ENCODE measurements at regions not wholly inside any gene's neighbourhood (a gene's known extent, or its start where the extent isn't known, plus 50 kb on each side); places are given as distances from the start of the nearest gene placed in this dataset.

DNA sequence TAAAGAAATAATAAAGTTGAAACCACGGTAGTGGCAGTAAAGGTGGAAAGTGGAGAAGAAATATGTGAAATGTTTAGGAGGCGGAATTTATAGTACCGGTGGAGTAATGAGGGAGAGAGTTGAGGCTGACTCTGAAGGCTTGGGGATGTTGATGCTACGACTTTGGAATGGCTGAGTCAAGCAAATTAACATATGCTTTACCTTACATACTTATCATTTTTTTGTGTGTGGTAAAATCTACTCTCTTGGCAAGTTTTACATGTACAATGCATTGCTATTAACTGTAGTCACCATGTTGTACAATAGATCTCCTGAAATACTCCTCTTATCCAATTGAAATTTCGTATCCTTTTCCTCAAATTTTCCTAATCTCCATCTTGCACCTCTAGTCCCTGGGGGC is 179.0 kb downstream of the TAF11L14 start:
- Mint-ChIP-seq H3K36me3 (ENCODE audit: low read depth) (no peaks in the 10 kb centered on the region), H3K4me3 (no peak overlapping the region), H3K9me3 (peaks cover 4% of the 10 kb centered on the region), H3K27me3 (ENCODE audit: low read depth) (peaks cover 4% of the 10 kb centered on the region), H3K4me1 (peaks cover 8% of the 10 kb centered on the region), H3K27ac (no peak overlapping the region)
- no peak for TF ChIP-seq CTCF (IDR thresholded peaks at IDR 0.05; ENCODE audit: unreplicated experiment in 3 of 3)

- no peaks in the 10 kb centered on the region for H3K27me3 Mint-ChIP-seq (ENCODE audit: low read depth)
- H3K4me3 Mint-ChIP-seq = no peak overlapping the region
- H3K9me3 Mint-ChIP-seq = peaks cover 4% of the 10 kb centered on the region
- no peak for TF ChIP-seq CTCF (IDR thresholded peaks at IDR 0.05; ENCODE audit: unreplicated experiment in 3 of 3)
- H3K4me1 Mint-ChIP-seq = peaks cover 8% of the 10 kb centered on the region
- peak overlapping the region in 1 of 3 experiments; percentile 60 for H3K27ac Mint-ChIP-seq
- H3K36me3 Mint-ChIP-seq (ENCODE audit: low read depth) = no peaks in the 10 kb centered on the region
These were observed 182.2 kb downstream of the TAF11L14 start for GRCh38 chr5:17816505-17816904.

- H3K36me3 Mint-ChIP-seq (ENCODE audit: low read depth) = no peaks in the 10 kb centered on the region
- peaks cover 8% of the 10 kb centered on the region for H3K4me1 Mint-ChIP-seq
- TF ChIP-seq CTCF (IDR thresholded peaks at IDR 0.05; ENCODE audit: unreplicated experiment in 3 of 3) = no peak
- peaks cover 4% of the 10 kb centered on the region for H3K9me3 Mint-ChIP-seq
- H3K4me3 Mint-ChIP-seq = no peak overlapping the region
- H3K27me3 Mint-ChIP-seq (ENCODE audit: low read depth) = no peaks in the 10 kb centered on the region
- no peak overlapping the region for H3K27ac Mint-ChIP-seq
These were observed 182.7 kb downstream of the TAF11L14 start for GRCh38 chr5:17816944-17817343.

- no peak for TF ChIP-seq CTCF (IDR thresholded peaks at IDR 0.05; ENCODE audit: unreplicated experiment in 3 of 3)
- Mint-ChIP-seq H3K9me3 (no peaks in the 10 kb centered on the region), H3K27me3 (ENCODE audit: low read depth) (no peaks in the 10 kb centered on the region), H3K27ac (no peak overlapping the region), H3K36me3 (ENCODE audit: low read depth) (no peaks in the 10 kb centered on the region), H3K4me3 (no peak overlapping the region), H3K4me1 (peaks cover 8% of the 10 kb centered on the region)
These were observed 183.7 kb downstream of the TAF11L14 start for GRCh38 chr5:17817990-17818389.

DNA sequence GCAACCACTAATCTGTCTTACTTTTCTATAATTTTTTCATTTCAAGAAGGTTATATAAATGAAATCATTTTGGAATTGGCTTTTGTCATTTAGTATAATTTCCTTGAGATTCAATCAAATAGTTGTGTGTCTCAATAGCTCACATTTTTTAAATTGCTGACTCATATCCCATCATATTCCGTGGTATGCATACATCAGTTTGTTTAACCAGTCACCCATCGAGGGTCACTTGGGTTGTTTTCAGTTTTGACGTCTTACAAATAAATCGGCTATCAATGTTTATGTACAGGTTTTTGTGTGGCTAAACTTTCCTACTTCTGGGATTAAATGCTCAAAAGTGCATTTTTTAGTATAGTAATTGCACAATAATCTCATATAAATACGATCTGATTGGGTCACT is 185.5 kb downstream of the TAF11L14 start:
- no peaks in the 10 kb centered on the region for H3K27me3 Mint-ChIP-seq (ENCODE audit: low read depth)
- H3K36me3 Mint-ChIP-seq (ENCODE audit: low read depth) = no peaks in the 10 kb centered on the region
- no peaks in the 10 kb centered on the region for H3K9me3 Mint-ChIP-seq
- H3K27ac Mint-ChIP-seq = no peak overlapping the region
- no peak overlapping the region for H3K4me3 Mint-ChIP-seq
- TF ChIP-seq CTCF (IDR thresholded peaks at IDR 0.05; ENCODE audit: unreplicated experiment in 3 of 3) = no peak
- H3K4me1 Mint-ChIP-seq = peaks cover 8% of the 10 kb centered on the region

DNA sequence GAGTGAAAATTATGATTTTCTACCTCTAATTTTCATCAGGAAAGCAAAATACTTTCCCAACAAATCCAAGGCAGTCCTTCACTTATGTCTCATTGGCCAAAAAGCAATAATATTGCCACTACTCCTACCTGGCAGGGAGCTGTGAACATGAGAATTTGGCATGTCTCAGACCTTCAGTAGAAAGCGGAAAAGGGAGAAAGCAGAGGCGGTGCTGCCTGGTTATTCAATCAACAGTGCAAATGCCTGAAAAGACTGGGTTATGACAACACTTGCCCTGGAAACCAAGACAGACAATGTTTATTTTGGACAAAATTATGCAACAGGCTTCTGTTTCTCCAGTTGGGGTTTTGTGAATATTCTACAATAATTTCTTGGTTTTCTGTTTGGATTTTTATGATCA is 194.4 kb downstream of the TAF11L14 start:
- no peak overlapping the region for H3K4me3 Mint-ChIP-seq
- H3K27me3 Mint-ChIP-seq (ENCODE audit: low read depth) = no peaks in the 10 kb centered on the region
- H3K27ac Mint-ChIP-seq = no peak overlapping the region
- H3K36me3 Mint-ChIP-seq (ENCODE audit: low read depth) = no peaks in the 10 kb centered on the region
- TF ChIP-seq CTCF (IDR thresholded peaks at IDR 0.05; ENCODE audit: unreplicated experiment in 3 of 3) = no peak
- H3K4me1 Mint-ChIP-seq = peaks cover 16% of the 10 kb centered on the region
- no peaks in the 10 kb centered on the region for H3K9me3 Mint-ChIP-seq
